HG03521 (cell line): ENCODE measurements at regions not wholly inside any gene's neighbourhood (a gene's known extent, or its start where the extent isn't known, plus 50 kb on each side); places are given as distances from the start of the nearest gene placed in this dataset.
"Not testable (repeated sequence)": the region's sequence is repeated elsewhere in the genome, so short reads cannot be mapped to it uniquely, and the experiment has no call there.

Experiments used
- ATAC-seq: cut with Tn5 transposase; IDR thresholded peaks from one replicate; pipeline ENCODE4 v1.9.1; 2021; ENCODE audit warnings: mild to moderate bottlenecking, moderate library complexity; ENCODE audit not compliant: unreplicated experiment

DNA sequence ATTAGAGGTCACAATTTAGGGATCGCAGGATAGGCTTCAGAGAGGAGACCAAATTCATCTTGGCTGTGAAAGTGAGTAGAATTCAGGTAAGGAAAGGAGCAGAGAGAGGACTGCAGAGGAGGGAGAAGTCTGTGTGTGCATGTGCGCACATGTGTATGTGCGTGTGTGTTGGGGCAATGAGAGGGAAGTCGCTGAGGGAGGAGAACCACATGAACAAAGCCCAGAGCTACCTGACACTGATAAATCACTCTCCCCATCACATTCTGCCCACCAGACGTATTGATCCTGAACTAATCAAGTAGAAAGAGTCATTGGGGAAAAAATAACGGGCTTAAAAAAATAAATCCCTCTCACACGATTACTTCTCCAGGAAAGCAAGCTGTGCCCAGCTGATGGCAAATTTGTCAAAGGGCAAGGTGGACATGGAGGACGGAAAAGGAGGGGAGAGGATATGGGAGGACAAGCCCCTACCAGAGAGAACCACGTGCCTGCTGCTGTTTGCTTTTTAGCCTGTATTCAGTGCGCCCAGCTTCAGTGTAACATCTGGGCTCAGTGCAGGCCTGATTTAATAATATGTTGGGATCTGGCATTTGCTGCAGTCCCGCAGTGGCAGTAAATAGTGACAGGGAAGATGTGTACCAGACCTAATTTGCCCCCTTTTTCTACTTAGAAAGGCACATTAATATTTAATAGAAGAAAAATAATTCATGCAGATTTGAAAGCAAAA, 307.5 kb downstream of the C1D start:
- no peak for ATAC-seq

DNA sequence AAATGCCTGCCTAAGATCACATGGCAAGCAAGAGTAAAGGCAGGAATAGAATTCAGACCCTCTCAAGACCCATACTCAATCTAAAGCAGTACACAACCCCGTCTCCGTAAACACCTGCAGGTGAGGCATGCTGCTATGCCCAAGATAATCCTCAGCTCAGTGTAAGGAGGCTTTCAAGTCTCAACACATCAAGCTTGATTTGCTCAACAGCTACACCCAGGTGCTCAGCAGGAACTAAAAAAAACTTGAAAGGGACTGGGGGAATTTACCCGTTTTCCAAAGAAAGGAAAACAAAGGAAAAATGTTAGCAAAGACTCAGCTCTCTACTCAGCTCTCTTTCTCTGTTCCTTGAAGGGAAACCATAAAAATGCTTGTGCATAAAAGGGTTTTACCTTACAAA, 301.8 kb downstream of the C1D start:
- no peak for ATAC-seq

DNA sequence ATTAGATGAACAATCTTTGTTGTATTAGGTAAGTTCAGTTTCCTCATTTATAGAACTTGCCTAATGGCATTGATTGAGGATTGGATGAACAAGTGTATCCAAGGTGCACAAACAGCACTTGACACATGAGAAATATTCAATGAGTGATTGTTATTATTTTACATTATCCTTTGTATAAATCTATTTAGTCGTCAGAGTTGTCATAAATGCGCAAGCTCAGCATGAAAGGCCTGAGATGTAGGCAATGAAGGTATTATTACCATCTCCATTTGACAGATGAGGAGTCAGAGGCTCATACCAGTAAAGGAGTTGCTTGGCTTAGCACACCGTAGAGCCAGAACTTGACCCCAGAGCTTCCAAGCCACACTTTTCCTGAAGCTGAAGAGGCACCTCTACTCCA, 291.4 kb downstream of the C1D start:
- ATAC-seq, result no peak

DNA sequence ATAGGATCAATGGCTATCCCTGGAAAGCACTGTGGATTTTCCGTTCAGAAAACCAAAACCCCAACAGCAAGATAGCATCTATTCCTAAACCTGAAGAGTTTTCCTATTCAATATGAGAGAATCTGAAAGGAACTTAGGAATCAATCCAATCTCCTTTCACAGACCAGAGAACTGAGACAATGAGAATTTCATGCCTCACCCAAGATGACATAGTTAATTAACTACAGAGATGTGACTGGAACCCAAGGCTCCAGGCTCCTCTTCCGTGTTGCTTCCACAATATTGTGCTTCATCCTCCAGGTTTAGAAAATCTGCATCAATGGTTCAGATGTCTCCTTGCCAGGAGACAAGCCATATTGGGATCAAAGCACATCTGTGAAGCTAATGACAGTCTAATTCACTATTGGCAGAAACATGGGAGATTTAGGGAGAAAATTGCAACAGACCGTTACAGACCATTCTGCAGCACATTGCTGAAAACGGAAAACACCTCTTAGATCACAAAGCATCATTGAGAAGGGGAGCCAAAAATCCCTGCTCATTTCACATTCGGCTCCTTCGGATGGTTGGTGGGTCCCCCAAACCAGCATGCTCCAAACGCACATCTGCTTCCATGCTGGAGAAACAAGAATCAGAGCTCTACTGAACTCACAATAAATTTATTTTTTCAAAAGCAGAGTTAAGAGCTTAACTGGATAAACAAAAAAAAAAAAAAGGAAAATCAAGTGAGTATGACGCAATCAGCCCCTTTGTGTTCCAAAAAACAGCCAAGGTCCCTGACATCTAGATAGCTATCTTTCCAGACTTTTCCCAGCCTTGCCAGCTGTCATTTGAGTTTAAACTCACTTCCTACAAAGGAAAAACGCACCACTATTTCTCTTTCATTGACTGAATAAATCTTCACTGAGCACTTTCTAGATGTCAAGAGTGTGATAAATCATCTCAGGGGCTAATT, 290.3 kb downstream of the C1D start:
- ATAC-seq, result no peak

DNA sequence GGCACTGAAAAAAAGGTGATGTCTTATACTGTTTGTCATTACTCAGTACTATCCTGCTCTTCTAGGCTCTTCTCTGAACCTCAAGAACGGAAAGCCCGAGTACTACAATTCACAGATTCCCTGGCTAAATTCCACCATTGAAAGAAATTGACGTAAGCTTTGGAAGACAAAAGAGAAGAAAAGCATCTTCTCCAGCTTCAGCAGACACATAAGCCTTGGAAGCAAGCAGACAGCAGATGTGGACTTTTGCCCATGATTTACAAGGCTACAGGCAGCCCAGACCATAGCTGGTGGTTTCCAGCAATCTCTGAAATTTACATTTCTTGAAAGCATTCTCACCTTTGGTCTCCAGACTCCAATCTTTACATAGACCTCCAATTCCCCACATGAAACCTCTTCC, 289.0 kb downstream of the C1D start:
- ATAC-seq, result no peak

- no peak for ATAC-seq
These were observed 286.5 kb downstream of the C1D start for GRCh38 chr2:67776276-67776675.

DNA sequence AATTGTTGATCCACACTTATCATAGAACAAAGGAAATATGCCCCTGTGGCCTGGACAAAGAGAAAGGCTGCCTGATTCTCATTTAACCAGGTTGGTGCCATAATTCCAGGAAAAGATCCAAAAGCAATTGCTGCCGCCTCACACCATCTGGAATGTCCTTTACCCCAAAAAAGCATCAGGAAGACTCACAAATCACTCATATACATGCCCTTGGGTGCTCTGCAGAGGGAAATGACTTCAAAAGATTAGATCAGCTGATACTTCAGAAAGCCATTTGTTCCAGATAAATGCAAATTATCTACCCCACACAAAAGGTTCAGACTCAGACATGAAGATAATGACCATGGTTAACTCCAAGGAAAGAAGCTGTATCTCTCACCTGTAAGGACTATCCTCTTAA, 285.8 kb downstream of the C1D start:
- ATAC-seq, result no peak

- no peak for ATAC-seq
These were observed 284.9 kb downstream of the C1D start for GRCh38 chr2:67777836-67778429.

GRCh38 chr2:67780841-67781240, 282.0 kb downstream of the C1D start:
- not testable (repeated sequence) for ATAC-seq

GRCh38 chr2:67782443-67782842, 280.4 kb downstream of the C1D start:
- ATAC-seq, result no peak

DNA sequence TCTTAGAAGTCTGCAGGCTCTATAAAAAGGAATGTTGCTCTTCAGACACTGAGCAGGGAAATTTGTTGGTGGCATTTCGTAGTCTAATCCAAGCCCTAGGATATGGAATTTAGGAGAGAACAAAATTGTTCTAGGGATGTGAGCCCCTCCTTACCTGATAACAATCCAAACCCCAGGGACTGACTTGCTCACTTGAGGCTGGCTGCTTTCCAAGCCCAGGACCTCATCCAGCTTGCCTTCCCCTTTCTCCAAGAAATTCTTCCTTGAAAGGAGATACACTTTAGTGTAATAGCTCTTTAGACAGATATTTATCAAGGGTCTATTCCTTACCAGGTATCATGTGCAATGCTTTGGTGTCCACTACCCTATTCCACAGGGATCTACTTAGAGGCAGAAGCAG, 279.8 kb downstream of the C1D start:
- ATAC-seq, result no peak

DNA sequence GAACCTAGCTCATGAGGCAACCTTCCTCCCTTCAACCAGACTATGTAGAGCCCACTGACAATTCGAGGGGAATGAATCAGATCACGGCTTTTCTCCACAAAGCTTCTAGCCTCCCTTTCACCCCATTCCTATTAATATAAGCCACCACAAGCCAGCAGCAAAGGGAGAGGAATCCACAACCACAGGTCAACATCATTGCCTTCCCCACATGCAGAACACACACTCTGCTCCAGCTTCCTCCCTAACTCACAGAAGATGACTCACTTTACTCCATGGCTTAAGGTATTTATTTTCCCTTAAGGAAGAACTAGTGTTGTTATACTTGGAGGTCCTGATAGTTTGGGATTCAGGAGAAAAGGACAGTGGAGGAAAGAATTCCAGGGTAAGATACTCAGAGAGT, 272.2 kb downstream of the C1D start:
- ATAC-seq, result no peak

- ATAC-seq, result no peak
These were observed 270.6 kb downstream of the C1D start for GRCh38 chr2:67792191-67792590.

GRCh38 chr2:67792681-67793091, 270.1 kb downstream of the C1D start:
- ATAC-seq, result no peak

DNA sequence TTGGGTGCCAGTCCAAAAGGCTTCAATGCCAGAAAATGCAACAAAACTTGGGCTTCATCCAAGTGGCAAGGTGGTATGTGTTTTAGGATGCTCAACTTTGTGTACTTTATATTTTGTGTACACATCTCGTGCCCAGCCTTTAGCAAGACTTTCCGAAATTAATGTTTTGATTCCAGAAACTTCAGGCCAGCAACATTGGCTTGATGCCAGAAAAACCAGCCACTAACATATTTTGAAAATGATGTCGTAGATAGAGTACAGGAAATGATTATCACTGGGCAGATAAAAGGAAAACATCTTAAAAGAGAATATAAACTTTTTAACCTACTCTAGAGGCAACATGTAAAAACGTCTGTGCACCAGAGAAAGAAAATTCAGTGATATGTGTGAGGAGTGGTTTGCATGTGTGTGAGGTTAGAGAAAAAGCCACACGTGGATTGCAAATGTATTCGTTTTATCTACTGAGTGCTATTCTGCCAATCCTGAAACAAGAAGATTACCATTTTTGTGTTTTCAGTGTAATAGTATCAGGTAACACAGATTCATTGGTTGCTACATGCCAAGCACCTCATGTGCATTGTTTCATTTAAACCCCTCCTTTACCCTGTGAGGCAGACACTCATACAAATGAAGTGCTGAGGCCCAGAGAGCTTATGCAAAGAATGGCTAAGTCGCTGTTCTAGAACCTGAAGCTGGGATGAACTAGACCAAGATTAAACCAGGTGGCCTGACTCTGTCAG, 264.8 kb downstream of the C1D start:
- no peak for ATAC-seq

DNA sequence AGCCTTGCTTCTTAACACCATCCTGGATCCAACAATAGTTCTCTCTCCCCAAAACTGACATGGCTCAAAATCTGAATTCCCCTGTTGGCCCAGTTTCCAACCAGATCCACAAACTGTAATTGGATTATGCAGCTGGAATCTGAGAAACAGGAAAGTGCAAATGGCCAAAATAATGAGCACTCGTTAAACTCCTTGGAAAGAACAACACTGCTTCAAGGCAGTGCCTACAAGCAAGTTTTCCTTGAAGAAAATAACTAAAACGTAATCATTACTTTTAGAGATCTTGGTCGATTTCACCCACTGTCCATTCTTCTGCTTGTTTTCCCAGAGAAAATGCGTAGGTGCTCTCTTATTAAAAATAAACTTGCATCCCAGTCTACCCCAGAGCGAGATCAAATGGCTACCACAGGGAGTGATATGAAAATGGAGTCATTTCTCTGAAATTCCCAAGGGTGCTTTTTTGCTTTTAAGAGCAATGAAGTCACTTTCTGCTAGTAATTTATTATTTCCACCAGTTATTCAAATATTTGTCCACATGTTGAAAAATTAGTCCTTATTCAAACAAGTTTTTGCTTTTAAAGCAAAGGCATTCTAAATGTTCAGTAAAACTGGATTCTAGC, 264.2 kb downstream of the C1D start:
- no peak for ATAC-seq

DNA sequence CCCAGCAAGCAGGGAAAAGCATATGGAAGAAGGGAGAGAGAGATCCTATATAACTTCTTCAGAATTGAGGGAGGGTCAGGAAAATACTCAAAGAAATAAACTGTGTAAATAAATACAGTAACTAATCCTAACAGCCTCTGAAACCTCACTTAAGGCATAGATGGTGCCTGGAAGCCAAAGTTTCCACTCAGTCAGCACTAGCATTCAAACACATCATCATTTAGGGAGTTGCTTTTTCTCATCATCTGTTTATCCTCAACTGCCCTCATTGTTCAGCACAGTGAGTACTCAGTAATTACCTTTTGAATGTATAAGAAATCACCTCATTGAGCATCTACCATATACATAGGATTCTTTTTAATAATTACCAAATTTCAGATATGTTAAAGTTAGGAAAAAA, 262.9 kb downstream of the C1D start:
- ATAC-seq, result no peak

GRCh38 chr2:67802291-67802690, 260.5 kb downstream of the C1D start:
- no peak for ATAC-seq

- no peak for ATAC-seq
These were observed 260.0 kb downstream of the C1D start for GRCh38 chr2:67802824-67803223.

- ATAC-seq, result no peak
These were observed 256.0 kb downstream of the C1D start for GRCh38 chr2:67806816-67807215.

GRCh38 chr2:67808112-67808511, 254.7 kb downstream of the C1D start:
- no peak for ATAC-seq
